Ishikawa (cell line): ENCODE measurements at regions not wholly inside any gene's neighbourhood (a gene's known extent, or its start where the extent isn't known, plus 50 kb on each side); places are given as distances from the start of the nearest gene placed in this dataset.

Source experiments
- EP300 ChIP-seq: IDR thresholded peaks from 2 replicates; pipeline ENCODE4 v1.6.1; 2012; ENCODE audit warnings: borderline replicate concordance
- RAD21 ChIP-seq: IDR thresholded peaks from 2 replicates; pipeline ENCODE4 v1.6.1; 2012; ENCODE audit warnings: low read depth
- TCF12 ChIP-seq: IDR thresholded peaks from 2 replicates; pipeline ENCODE4 v1.6.1; 2012; ENCODE audit warnings: low read depth
- TF ChIP-seq, protein P1 (sequence below): IDR thresholded peaks from 2 replicates; pipeline ENCODE4 v1.6.1; 2012; ENCODE audit warnings: low read depth, mild to moderate bottlenecking
- TF ChIP-seq, protein P2 (sequence below): IDR thresholded peaks from 2 replicates; pipeline ENCODE4 v1.6.1; 2012

DNA sequence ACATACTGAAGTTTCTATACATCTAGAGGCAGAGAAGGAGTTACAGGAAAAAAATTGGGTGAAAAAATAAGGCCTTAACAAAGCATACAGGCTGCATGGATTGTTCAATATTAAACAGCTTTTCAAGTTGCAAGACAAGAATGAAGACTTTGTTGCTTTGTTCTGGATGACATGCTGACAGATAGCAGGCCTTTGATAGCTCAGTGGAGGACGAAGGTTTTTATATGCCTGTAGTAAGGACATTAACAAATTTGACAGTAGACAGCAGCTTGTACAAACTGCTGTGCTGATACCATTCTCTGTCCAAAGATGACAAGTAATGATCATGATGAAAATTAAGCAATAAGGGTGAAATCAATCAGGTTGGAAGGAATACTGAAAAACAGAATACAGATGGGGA lies 309.9 kb downstream of the NKX6-1 start:
- TF ChIP-seq TCF12, result no peak
- TF ChIP-seq RAD21, result no peak
- no peak for TF ChIP-seq EP300
- TF ChIP-seq, protein P1, sequence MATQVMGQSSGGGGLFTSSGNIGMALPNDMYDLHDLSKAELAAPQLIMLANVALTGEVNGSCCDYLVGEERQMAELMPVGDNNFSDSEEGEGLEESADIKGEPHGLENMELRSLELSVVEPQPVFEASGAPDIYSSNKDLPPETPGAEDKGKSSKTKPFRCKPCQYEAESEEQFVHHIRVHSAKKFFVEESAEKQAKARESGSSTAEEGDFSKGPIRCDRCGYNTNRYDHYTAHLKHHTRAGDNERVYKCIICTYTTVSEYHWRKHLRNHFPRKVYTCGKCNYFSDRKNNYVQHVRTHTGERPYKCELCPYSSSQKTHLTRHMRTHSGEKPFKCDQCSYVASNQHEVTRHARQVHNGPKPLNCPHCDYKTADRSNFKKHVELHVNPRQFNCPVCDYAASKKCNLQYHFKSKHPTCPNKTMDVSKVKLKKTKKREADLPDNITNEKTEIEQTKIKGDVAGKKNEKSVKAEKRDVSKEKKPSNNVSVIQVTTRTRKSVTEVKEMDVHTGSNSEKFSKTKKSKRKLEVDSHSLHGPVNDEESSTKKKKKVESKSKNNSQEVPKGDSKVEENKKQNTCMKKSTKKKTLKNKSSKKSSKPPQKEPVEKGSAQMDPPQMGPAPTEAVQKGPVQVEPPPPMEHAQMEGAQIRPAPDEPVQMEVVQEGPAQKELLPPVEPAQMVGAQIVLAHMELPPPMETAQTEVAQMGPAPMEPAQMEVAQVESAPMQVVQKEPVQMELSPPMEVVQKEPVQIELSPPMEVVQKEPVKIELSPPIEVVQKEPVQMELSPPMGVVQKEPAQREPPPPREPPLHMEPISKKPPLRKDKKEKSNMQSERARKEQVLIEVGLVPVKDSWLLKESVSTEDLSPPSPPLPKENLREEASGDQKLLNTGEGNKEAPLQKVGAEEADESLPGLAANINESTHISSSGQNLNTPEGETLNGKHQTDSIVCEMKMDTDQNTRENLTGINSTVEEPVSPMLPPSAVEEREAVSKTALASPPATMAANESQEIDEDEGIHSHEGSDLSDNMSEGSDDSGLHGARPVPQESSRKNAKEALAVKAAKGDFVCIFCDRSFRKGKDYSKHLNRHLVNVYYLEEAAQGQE, result no peak
- TF ChIP-seq, protein P2, sequence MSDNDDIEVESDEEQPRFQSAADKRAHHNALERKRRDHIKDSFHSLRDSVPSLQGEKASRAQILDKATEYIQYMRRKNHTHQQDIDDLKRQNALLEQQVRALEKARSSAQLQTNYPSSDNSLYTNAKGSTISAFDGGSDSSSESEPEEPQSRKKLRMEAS, result no peak
